Nephron progenitor cell (in vitro differentiated cells): ENCODE measurements at regions not wholly inside any gene's neighbourhood (a gene's known extent, or its start where the extent isn't known, plus 50 kb on each side); places are given as distances from the start of the nearest gene placed in this dataset.

Source experiments
- DNase-seq: peaks from one replicate; pipeline ENCODE4 v3.0.0; 2021
- H3K27ac Mint-ChIP-seq: 2 replicates; pipeline ENCODE4 v1.8.0; 2021; ENCODE audit warnings: mild to moderate bottlenecking, moderate library complexity, mixed read lengths
- H3K27me3 Mint-ChIP-seq: 2 replicates; pipeline ENCODE4 v1.8.0; 2021; ENCODE audit warnings: mild to moderate bottlenecking, low read depth, mixed read lengths; ENCODE audit not compliant: poor library complexity
- H3K36me3 Mint-ChIP-seq: 2 replicates; pipeline ENCODE4 v1.8.0; 2021; ENCODE audit warnings: low read depth, mixed read lengths
- H3K4me1 Mint-ChIP-seq: 2 replicates; pipeline ENCODE4 v1.8.0; 2021; ENCODE audit warnings: mixed read lengths
- H3K4me3 Mint-ChIP-seq: 2 replicates; pipeline ENCODE4 v1.8.0; 2021; ENCODE audit warnings: mild to moderate bottlenecking, moderate library complexity, mixed read lengths
- H3K9me3 Mint-ChIP-seq: 2 replicates; pipeline ENCODE4 v1.8.0; 2021; ENCODE audit warnings: mild to moderate bottlenecking, moderate library complexity, mixed read lengths
- TF ChIP-seq, protein P1 (sequence below): fragments of 200-600 bp; sonication (generic); IDR thresholded peaks from 2 replicates; pipeline ENCODE4 v1.5.0; 2021; ENCODE audit warnings: antibody characterized with exemption

DNA sequence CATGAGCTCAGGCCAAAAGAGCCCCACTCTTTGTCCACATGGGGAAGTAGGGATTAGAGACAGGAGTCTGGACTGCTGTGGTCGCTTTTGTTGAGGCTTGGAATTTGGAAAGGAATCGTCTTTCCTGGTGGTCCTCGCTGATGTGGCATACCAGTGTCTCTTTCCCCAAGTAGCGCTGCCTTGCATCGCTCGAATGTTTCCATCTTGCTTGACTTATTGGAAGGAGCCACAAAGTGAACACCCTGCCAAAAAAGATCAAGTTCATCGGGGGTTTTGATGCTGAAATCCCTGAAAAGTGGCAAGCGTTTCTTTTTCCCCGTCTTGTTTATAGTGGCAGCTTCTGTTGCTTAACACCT, 161.3 kb downstream of the MACROH2A1 start:
- H3K27ac Mint-ChIP-seq: no peak overlapping the region

DNA sequence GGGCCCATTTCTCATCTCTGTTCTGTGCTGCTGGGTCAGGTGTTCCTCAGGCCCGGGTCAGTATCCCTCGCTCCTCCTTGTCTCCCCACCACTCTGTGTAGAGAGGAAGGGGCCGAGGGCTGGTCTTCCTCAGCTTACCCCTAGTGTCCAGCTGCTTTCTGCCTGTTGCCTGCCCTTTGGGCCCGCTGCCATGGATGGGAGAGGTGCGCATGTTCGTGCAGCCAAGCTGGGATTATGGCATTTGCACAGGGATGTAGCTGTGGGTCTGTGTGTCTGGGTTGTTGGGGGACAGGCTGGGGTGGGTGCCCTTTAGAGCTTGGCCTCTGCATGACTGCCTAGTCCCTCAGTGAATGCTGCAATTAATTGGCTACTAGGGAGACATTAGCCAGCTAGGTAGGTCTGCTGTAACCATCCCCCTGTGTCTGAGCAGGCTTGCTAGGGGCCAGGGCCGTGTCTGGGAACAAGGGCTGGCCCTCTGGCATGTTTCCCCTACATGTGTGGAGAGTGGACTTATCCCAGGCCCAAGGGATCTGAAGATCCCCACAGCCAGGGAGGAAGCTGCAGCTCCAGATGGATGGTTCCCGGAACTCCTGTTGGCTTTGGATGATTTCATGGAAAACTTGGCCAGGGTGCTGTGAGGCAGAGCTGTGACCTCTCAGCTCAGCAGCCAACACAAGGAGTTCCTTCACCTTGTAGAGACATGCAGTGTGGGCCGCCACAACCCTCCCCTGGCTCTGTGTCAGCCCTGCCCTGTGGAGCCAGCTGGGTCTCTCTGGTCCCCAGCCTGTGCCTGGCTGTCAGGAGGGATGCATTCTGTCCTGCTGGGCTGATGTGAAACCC, 161.9 kb downstream of the MACROH2A1 start:
- Mint-ChIP-seq H3K9me3 (no peaks in the 10 kb centered on the region), H3K4me1 (peaks cover 57% of the 10 kb centered on the region), H3K4me3 (no peak overlapping the region), H3K36me3 (no peaks in the 10 kb centered on the region), H3K27ac (no peak overlapping the region), H3K27me3 (peaks cover 13% of the 10 kb centered on the region)
- TF ChIP-seq, protein P1, sequence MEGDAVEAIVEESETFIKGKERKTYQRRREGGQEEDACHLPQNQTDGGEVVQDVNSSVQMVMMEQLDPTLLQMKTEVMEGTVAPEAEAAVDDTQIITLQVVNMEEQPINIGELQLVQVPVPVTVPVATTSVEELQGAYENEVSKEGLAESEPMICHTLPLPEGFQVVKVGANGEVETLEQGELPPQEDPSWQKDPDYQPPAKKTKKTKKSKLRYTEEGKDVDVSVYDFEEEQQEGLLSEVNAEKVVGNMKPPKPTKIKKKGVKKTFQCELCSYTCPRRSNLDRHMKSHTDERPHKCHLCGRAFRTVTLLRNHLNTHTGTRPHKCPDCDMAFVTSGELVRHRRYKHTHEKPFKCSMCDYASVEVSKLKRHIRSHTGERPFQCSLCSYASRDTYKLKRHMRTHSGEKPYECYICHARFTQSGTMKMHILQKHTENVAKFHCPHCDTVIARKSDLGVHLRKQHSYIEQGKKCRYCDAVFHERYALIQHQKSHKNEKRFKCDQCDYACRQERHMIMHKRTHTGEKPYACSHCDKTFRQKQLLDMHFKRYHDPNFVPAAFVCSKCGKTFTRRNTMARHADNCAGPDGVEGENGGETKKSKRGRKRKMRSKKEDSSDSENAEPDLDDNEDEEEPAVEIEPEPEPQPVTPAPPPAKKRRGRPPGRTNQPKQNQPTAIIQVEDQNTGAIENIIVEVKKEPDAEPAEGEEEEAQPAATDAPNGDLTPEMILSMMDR: no peak
- no peak for DNase-seq

More for the DNA sequence above, 161.3 kb downstream of the MACROH2A1 start:
- TF ChIP-seq, protein P1: no peak
- DNase-seq: no peak
- Mint-ChIP-seq H3K9me3 (no peaks in the 10 kb centered on the region), H3K36me3 (no peaks in the 10 kb centered on the region), H3K27me3 (peaks cover 13% of the 10 kb centered on the region), H3K4me1 (peaks cover 62% of the 10 kb centered on the region), H3K4me3 (no peak overlapping the region)

DNA sequence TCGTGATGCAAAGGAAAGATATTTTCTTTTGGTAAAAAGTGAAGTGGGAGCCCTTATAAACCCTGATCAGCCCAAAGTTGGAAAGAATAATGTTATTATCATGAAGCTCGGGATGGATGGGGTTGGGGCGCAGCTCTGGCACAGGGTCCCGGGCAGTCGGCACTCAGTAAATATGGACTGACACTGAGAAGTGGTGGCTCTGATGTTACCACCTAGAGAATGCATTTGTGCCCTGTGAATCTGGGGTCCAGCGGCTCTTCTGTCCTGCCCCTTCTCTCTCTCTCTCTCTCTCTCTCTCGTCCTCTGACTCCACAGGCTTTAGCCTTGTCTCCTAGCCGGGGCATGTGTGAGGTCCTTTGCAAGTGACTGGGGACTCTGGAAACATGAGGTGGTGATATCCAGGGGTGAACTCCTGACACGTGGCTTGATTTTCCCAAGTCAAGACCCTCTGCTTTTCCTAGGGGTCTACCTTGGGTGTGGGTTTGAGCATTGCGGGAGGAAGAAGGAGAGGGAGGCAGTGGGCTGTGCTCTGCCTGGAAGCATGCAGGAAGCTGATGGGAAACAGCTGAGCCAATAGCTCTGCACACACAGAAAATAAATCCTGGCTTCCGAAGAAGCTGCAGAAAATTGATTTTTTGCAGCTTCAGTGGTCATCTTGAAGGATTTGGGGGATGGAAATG, 162.7 kb downstream of the MACROH2A1 start:
- TF ChIP-seq, protein P1: no peak
- H3K27me3 Mint-ChIP-seq: peaks cover 13% of the 10 kb centered on the region
- H3K4me1 Mint-ChIP-seq: peaks cover 53% of the 10 kb centered on the region
- no peaks in the 10 kb centered on the region for H3K36me3 Mint-ChIP-seq
- no peaks in the 10 kb centered on the region for H3K9me3 Mint-ChIP-seq
- H3K27ac Mint-ChIP-seq: no peak overlapping the region
- no peak for DNase-seq
- no peak overlapping the region for H3K4me3 Mint-ChIP-seq

DNA sequence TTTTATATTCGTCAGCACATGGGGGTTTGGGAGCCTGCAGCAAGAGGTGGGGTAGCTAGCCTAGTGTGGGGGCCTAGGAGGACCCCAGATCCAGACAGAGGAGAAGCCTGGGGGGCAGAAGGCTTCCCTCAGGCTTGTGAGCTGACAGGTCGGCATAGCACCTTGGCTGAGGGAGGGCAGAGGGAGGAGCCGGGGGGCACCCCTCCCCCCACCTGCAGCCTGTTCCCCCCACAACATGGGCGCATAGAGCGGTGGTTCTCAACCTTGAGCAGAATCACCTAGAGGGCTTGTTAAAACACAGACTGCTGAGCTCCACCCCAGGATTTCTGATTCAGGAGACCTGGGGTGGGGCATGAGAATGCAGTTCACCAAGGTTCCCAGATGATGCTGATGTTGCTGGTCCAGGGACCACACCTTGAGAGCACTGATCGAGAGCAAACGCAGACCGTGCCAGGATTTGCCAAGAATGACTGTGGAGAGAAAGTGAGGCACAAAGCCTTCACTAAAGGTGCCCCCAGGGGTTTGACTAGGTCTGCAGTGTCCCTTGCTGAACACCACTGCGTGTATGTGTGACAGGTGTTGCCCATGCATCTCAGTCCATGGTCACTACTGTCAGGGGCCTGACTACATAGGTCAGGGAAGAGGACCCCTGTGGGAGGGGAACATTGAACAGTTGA, 163.3 kb downstream of the MACROH2A1 start:
- no peaks in the 10 kb centered on the region for H3K9me3 Mint-ChIP-seq

DNA sequence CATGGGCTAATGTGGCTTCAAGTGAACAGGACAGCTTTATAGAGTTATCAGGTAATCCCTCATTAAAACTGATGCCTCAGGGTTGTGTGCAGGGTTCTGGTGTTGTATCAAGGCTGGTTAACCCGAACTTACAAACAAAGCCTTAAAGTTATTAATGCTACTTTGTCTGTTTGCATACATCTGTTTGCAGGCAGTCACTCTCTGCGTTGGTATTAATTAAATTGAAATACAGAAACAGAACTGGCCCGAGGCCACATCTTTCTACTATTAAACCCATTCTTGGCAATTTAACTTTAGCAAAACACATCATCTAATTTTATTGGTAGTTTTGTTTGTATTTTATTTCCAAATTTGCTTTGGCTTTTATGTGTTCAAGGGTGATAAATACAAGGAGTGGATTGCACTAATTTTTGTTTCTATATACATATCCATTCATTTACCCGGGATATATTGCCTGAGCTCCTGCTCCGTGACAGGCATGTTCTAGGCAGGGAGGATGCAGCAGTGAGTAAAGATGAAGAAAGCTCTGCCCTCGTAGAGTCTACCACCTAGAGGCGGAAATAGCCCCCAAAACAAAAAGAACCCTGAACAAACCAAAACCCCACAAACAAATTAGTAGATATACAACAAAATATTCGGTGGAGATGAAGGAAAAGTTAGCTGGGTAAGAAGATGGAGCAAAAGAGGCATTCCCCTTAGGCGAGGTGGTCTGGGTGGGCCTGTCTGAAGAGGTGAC, 164.2 kb downstream of the MACROH2A1 start:
- H3K27ac Mint-ChIP-seq: no peak overlapping the region
- H3K4me3 Mint-ChIP-seq: no peak overlapping the region
- H3K36me3 Mint-ChIP-seq: peaks cover under 1% of the 10 kb centered on the region
- peaks cover 48% of the 10 kb centered on the region for H3K4me1 Mint-ChIP-seq
- no peak for DNase-seq
- peaks cover 12% of the 10 kb centered on the region for H3K27me3 Mint-ChIP-seq
- TF ChIP-seq, protein P1: no peak
- peaks cover 1% of the 10 kb centered on the region for H3K9me3 Mint-ChIP-seq

More for the DNA sequence above, 163.3 kb downstream of the MACROH2A1 start:
- TF ChIP-seq, protein P1: no peak
- Mint-ChIP-seq H3K27ac (no peak overlapping the region), H3K27me3 (peaks cover 12% of the 10 kb centered on the region), H3K4me1 (peaks cover 54% of the 10 kb centered on the region), H3K4me3 (no peak overlapping the region), H3K36me3 (no peaks in the 10 kb centered on the region)
- no peak for DNase-seq
